HG03175 (cell line): ENCODE measurements at regions not wholly inside any gene's neighbourhood (a gene's known extent, or its start where the extent isn't known, plus 50 kb on each side); places are given as distances from the start of the nearest gene placed in this dataset.
"Not testable (repeated sequence)": the region's sequence is repeated elsewhere in the genome, so short reads cannot be mapped to it uniquely, and the experiment has no call there.

ENCODE experiments used
- ATAC-seq: cut with Tn5 transposase; IDR thresholded peaks from one replicate; pipeline ENCODE4 v1.9.1; 2021; ENCODE audit warnings: mild to moderate bottlenecking, moderate library complexity; ENCODE audit not compliant: unreplicated experiment

DNA sequence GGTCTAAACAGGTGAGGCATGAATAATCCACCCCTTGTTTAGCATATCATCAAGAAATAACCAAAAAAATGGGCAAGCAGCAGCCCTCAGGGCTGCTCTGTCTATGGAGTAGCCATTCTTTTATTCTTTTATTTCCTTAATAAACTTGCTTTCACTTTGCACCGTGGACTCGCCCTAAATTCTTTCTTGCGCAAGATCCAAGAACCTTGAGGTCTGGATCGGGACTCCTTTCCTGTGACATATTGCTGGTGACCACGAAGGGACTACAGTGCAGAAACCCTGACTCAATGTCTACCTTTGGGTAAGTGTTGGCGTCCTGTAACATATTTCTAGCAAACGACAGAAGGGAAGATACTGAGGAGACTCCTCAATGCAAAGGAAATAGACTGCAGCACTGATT lies 1099.2 kb downstream of the FAM181B start:
- ATAC-seq = no peak

DNA sequence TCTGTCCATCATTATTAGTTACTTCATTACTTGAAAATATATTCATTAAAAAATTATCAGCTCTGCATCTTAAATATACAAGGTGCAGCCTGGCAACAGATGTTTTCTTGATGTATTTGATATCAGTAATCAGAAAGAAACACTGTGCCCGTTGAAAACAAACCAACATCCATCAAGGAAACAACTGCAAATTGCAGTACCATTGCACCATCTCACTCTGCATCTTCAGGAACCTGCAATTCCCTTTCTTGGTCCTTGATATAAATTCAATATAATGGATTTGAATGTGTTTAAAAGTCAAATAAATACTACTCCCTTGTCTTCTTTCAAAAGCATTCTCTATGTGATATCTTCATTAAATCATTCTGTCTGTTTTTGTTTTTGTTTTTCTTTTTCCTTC lies 1131.2 kb downstream of the FAM181B start:
- ATAC-seq = no peak

DNA sequence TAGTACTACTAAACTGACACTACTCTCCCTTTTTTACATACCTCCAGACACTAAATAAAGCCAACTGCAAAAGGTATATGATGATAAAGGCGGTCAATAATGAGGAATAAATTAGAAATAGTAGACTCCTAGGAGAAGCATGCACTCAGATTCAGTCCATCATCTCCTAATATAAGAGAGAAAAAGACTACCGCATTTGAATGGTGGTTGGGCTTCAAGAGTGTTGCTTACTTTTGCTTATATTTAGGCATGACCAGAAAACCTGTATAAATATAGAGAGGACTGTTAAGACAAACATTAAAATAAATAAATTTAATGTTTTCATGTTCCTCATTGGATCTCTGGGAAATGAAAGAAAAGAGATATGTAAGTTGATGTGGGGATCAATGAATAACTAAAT lies 1137.0 kb downstream of the FAM181B start:
- no peak for ATAC-seq

DNA sequence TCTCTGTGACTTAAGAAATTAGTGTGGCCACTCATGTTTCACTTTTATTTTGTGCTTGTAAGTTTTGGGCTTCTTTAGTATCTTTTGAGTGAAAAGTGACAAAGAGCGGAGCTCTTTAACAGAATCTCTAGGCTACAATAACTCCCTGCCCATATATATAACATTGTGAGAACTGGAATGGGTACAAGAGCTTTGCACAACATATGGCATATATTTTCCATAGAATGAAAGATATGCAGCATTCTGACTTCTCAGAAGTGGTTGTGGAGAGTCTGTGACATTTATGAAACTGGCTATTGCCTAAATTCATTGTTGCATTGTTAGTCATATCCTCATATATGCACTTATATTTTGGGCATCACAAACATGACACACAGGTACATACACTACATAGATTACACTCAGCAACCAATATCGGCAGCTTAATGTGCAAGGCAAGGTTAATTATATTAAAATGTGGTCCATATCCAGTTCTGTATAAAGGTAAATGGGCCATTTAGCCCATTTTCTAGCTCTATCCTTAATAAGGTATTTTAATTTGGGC lies 1148.2 kb downstream of the FAM181B start:
- ATAC-seq = no peak

DNA sequence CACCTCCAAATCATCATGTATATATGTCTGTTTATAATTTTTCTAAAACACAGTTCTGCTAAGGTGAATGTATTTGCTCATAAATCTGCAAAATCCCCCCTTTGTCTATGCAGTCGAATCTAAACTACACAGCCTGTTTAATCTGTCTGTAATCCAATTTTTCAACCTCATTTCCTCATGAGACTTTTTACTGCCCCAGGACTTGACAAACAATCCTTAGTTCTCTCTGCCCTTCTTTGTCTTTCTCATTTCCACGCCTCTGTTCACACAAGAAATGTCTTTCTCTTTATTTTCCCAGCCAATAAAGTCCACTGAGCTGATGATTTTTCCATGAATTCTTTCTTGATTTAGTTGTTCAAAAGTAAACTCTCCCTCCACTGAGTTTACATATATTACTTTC lies 1154.3 kb downstream of the FAM181B start:
- no peak for ATAC-seq

DNA sequence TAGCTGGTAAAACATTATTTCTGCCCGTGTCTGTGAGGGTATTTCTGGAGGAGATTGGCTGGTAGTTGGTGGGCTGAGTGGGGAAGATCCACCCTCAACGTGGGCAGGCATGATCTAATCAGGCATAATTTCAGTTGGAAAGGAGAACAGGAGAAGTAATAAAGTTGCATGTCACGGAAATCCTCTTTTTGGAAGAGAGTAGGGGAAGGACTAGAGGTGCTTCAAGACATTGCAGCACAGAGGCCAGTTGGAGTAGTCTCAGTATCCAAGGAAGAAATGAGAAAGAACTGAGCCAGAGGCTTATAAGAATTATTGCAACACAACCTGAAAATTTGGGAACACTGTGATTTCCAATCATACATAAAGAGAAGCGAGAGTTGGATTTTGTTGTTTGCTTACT lies 1155.1 kb downstream of the FAM181B start:
- no peak for ATAC-seq

DNA sequence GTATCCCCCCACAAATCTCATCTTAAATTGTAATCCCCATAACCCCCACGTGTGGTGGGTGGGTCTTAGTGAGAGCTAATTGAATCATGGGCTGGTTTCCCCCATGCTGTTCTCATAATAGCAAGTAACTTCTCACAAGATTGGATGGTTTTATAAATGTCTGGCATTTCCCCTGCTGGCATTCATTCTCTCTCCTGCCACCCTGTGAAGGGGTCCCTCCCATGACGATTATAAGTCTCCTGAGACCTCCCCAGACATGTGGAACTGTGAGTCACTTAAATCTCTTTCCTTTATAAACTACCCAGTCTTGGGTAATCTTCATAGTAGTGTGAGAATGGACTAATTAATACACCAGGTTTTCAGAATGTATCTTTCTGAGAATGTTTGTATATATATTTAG lies 1159.4 kb downstream of the FAM181B start:
- no peak for ATAC-seq

DNA sequence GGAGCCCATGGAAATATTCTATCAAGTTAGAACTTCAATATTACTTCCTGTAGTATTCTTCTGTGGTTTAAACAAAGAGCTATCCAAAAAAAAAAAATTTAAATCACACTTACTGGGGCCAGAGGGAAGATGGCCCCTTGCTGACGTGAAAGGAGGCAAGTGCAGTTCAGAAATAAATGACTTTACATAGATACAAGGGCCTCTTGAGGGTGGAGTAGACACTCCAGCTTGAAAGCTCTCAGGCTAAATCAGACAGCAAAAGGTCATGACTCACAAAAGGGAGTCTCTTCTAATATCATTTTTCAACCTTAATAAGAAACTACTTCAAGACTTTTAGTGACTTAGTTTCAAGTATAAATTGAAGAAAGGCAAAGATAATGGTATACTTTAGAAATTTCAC lies 1160.3 kb downstream of the FAM181B start:
- no peak for ATAC-seq

DNA sequence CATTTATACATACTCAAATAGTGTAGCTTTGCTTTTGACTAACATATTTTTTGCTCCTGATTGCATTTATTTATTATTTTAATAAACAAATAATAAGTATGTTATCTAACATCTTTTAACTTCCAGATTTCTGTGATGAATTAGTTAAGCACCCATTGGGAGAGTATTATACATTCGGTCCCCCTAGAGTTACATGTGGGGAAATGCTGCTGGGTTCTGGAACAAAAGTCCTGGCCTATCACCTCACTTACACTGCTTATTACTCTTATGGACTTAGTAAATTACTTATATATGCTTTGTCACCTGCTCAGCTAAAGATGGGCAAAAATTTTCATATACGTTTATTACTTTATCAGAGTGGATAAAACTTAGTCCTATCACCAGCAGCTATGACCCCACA lies 1163.0 kb downstream of the FAM181B start:
- no peak for ATAC-seq

DNA sequence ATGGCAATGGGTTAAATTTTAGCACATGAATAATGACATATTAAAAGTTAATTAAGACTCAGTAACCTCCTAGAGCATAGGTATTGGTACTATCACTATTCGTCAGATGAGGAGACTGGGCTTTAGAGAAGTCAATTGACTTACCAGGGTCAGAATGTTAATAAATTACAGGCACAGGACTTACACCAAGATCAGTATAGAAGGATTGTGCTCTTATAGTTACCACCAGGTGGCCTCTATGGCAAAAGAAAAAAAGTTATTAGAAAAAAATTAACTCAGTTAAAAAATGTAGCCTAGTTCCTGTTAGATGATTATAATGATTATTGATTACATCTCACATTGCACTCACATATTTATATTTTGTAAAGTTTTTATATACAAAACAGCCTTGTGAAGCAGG lies 1163.7 kb downstream of the FAM181B start:
- ATAC-seq = no peak

DNA sequence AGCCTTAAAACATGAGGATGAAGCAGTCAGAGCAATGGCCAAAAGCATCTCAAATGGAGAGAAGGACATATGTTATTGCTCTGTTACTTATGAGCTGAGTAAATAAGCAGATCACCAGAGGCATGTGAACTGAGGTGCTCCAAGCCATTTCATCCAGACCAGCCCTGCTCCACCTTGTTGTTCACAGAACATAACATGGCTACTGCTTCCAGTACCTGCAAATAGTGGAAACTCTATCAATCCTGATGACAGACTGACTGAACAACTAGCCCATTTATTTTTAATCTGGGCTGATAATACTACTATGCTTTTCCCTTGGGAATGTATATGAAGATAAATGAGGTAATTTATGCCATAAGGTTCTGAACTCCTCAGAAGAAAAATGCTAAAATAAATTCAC lies 1164.7 kb downstream of the FAM181B start:
- no peak for ATAC-seq

DNA sequence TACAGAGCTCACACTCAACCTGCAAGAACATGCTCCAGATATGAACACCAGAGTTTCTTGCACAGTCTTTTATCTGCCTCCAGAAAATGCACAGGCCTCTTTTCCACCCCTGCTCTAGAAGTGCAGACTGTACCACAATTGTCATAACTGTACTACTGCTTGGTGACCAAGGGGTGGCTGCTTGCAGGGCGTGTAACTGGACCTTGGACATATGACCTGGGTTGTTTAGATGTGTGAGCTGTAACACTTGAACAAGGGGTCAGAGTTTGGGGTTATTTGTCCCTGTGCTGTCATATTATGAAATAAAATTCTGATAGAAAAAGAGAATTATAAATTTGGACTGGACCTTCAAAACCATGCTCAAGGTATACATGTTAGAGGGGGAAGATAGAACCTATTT lies 1185.5 kb downstream of the FAM181B start:
- ATAC-seq = no peak

DNA sequence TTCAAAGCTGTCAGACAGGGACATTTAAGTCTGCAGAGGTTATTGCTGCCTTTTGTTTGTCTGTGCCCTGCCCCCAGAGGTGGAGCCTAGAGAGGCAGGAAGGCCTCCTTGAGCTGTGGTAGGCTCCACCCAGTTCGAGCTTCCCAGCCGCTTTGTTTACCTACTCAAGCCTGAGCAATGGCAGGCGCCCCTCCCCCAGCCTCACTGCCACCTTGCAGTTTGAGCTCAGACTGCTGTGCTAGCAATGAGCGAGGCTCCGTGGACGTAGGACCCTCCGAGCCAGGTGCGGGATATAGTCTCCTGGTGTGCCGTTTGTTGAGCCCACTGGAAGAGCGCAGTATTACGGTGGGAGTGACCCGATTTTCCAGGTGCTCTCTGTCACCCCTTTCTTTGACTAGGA lies 1193.9 kb downstream of the FAM181B start:
- ATAC-seq = not testable (repeated sequence)

DNA sequence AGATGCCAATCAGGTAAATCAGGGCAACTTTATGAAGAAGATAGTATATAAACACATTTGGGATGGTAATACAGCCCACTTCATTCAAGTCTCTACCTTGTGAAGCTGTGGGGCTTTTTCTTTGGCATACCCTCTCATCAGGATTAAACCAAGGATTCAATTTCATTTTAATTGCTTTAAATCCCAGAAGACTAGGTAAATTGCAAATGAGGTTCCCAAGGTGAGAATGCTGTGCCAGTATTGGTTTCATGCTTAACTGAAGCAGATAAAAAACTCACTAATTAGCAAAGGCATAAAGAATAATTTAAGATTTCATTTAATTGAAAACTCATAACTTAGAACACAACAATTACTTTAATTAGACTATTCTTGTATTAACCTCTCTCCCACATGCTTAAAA lies 1218.1 kb downstream of the FAM181B start:
- no peak for ATAC-seq

DNA sequence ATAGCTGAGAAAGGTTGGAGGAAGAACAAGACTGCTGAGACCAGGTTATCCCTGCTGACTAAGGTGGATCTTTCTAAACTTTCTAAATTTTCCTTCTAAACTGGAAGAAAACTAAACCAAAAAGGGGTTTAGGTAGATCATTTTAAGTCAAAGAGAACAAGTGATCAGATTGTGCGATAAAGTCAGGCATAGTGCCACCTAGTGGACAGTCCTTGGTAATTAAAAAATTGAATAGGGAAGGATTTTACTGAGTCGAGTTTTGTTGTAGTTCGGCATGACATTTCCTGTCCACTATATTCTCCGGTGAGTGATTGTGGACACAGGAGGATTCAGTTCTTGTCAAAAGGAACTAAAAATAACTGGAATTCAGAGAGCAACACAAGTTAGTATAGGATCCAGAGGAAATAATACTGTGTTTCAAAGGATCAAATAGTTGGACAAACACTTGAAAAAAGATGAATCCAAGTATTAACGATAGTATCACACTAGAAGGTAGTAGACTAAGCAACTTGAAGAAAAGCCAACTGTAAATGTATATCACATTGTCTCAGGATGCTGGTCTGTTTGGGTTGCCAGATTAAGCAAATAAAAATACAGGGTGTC lies 1236.4 kb downstream of the FAM181B start:
- peak; percentile 86 for ATAC-seq

DNA sequence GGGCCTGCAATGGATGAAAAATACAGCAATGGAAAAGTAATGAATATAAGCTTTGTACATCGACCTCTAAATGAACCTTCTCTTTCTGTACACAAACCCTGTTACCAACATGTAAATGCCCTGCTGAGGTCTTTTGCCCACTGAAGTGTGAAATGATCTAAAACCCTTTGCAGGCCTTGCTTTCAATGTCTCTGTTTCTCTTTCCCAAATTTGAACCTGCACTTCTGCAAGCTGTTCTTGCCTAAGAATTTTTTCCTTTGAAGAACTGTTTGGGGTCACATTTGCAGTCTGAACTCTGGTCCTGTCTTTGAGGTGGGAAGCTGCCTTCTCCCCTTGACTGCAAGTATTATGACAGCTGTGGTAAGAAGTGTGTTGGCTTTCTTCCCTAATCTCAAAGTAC lies 1237.1 kb downstream of the FAM181B start:
- ATAC-seq = no peak

DNA sequence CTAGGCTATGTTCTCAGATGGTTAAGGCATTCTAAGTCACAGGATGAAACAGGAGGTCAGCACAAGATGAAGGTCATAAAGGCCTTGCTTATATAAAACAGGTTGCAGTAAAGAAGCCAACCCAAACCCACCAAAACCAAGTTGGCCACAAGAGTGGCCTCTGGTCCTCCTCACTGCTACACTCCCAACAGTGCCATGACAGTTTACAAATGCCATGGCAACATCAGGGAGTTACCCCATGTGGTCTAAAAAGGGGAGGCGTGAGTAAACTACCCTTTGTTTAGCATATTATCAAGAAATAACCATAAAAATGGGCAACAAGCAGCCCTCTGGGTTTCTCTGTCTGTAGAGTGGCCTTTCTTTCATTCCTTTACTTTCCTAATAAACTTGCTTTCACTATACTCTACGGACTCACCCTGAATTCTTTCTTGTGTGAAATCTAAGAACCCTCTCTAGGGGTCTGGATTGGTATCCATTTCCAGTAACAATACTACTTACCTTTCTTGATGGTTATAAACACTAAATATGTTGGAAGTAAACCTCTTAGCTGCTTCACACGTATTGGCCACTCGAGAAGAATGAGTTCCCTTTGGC lies 1237.9 kb downstream of the FAM181B start:
- ATAC-seq = no peak

DNA sequence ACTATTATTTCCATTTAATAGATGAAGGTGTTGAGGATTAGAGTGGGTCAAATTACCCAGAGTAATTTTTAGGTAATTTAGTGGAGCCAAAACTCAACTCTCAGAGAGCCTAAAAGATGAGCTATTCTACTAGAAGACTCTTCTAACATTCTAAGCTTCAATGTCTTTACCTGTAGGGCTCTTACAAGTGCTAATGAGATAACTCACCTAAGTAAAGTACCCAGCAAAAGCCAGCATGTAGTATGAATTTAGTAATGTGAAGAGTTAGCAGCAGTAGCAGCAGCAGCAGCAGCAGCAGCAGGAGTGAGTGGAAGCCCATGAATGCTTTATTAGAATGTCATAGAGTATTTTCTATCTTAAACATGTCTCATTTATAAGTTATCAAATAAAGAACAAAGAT lies 1239.2 kb downstream of the FAM181B start:
- ATAC-seq = no peak

DNA sequence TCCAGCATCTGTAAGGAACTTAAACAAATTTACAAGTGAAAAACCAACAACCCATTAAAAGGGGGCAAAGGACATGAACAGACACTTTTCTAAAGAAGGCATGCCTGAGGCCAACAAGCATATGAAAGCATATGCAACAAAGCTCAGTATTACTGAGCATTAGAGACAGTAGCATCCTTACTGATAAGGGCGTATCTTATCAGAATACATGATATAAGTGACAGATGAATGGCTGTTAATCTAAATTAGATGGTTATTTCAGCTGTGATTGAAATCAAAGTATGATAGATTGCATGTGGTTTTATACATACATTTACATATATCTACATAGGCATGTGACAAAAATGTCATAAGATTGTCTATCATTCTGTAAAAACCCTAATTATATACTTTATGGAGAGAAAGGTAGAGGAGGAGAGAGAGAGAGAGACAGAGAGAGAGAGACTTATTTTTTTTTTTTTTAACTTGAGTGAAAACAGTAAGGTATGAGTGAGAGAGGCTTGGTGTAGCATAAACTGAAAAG lies 1240.7 kb downstream of the FAM181B start:
- ATAC-seq = no peak

DNA sequence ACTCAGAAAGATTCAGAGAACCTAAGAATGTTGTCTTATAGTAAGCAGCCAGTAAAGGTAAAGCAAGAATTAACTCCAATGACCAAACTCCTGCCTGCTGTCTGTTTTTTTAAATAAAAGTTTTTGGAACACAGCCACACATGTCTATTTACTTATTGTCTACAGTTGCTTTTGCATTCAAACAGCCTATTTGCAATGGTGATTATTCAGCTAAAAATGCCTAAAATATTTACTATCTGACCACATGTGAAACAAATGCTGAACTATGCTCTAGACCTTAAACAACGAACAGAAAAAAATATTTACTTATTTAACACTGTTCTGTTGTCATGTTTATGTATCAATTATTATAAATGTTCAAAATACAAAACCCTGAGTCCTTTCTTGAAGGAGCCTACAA lies 1246.6 kb downstream of the FAM181B start:
- no peak for ATAC-seq

DNA sequence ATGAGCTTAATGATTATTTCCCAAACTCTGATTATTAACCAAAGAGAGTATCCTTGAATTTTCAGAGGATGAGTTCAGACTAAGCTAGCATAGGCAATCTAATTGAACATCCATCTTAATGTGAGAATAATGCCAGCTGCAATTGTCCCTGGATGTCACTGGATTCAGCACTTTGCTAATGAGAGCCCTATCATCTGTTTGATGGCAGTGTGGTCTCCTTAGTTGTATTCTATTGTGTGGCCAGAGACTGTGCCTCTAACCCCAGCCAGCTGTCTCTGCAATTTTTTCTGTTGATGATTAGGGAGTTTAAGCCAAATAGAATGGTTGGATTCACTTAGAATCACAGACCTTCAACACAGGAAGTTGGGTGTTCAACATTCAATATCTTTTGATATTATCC lies 1249.5 kb downstream of the FAM181B start:
- no peak for ATAC-seq

DNA sequence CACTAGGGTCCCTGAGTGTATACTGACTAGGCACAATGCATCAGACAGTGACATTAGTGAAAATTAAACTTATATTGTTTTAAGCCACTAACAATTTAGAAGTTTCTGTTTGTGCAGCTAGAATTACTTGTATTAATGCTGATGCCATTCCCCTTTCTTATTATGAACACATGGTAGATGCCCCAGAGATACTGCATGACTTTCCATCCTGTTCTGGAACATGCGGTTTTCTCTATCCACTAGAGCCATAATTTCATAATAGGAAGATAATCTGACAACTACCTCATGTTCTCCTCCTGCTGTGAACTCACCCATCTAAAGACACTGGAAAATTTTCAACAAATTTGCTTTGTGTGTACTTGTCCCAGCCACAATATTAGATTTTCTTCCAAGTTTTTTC lies 1256.4 kb downstream of the FAM181B start:
- ATAC-seq = no peak

DNA sequence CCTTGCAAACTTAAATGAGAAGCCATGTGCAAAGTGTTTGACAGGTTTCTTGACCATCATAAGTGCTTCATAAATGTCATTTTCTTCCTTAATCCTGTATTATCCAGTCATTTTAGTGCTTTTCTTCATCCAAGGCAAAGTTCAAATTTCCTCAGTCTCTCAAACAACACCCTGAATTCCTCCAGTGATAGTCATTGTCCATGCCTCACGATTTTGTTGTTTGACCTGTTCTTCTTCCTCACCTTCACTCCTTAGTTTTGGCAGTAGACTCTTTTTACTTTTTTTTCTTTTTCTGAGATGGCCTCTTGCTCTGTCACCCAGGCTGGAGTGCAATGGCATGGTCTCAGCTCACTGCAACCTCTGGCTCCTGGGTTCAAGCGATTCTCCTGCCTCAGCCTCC lies 1257.3 kb downstream of the FAM181B start:
- ATAC-seq = no peak
